SH-SY5Y (cell line): ENCODE measurements at regions not wholly inside any gene's neighbourhood (a gene's known extent, or its start where the extent isn't known, plus 50 kb on each side); places are given as distances from the start of the nearest gene placed in this dataset.

Experiments used
- GATA2 ChIP-seq: IDR thresholded peaks from 2 replicates; pipeline ENCODE4 v1.6.1; 2011; ENCODE audit warnings: mild to moderate bottlenecking, low read depth, low read length
- GATA3 ChIP-seq: IDR thresholded peaks from 2 replicates; pipeline ENCODE4 v1.6.1; 2011; ENCODE audit warnings: low read depth, mild to moderate bottlenecking, low read length, moderate library complexity

- TF ChIP-seq GATA2 (no peak), GATA3 (no peak)
These were observed 138.3 kb upstream of the PTPRG start for GRCh38 chr3:61422945-61423673.
